ENCODE measurements at regions not wholly inside any gene's neighbourhood (a gene's known extent, or its start where the extent isn't known, plus 50 kb on each side); places are given as distances from the start of the nearest gene placed in this dataset.

DNA sequence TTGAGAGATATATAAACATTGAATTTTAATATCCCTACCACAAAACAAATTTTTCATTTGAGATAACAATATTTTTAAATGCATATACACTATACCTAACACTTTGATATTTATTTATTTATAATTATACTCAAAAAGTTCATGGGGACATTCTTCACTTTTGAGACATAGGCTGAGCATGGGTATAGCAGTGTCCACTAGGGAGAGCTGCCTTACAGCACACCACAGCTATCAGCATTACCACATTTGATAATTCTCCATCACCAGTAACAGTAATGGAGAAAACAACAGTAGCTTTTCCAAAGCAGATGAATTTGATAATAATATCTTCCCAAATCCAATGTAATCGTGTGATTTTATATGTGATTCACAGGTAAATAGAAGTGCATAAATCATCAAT lies 626.1 kb downstream of the DACH1 start:
- no peak overlapping the region for H3K4me3 ChIP-seq (ENCODE audit: insufficient read depth, low read depth, low read length, poor library complexity, severe bottlenecking)
- H3K36me3 ChIP-seq (ENCODE audit: control insufficient read depth, insufficient read depth, low read length): no peaks in the 10 kb centered on the region
- DNase-seq: no peak
- no peaks in the 10 kb centered on the region for H3K9me3 ChIP-seq (ENCODE audit: control insufficient read depth, low read length)
- no peaks in the 10 kb centered on the region for H3K27me3 ChIP-seq (replicated peaks; ENCODE audit: control insufficient read depth, insufficient read depth, low read length, poor library complexity, severe bottlenecking)
- no peak overlapping the region for H3K27ac ChIP-seq (ENCODE audit: insufficient read depth, low read length, poor library complexity, severe bottlenecking)
- no peaks in the 10 kb centered on the region for H3K4me1 ChIP-seq (ENCODE audit: control insufficient read depth, insufficient read depth, low read length, poor library complexity, severe bottlenecking)

DNA sequence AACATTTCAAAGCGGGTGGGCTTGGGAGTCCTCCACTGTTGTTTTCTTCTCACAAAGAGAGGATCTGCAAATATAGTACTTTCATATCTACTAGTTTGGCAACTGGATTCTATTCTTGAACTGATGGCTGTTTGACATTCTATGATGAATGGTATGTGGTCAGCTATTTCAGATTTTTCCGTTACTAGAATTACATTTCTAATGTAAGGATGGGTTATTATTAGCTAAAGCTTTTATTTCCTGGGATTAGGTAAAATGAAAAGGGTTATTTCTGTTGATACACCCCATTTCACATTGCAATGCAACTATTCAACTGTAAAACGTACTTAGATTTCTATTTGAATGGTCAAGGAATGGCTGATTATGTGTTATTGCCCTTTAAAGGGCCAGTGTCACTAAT lies 629.7 kb downstream of the DACH1 start:
- H3K4me3 ChIP-seq (ENCODE audit: insufficient read depth, low read depth, low read length, poor library complexity, severe bottlenecking): no peak overlapping the region
- H3K9me3 ChIP-seq (ENCODE audit: control insufficient read depth, low read length): no peaks in the 10 kb centered on the region
- H3K27me3 ChIP-seq (replicated peaks; ENCODE audit: control insufficient read depth, insufficient read depth, low read length, poor library complexity, severe bottlenecking): no peaks in the 10 kb centered on the region
- DNase-seq: no peak
- no peaks in the 10 kb centered on the region for H3K36me3 ChIP-seq (ENCODE audit: control insufficient read depth, insufficient read depth, low read length)
- H3K4me1 ChIP-seq (ENCODE audit: control insufficient read depth, insufficient read depth, low read length, poor library complexity, severe bottlenecking): no peaks in the 10 kb centered on the region
- H3K27ac ChIP-seq (ENCODE audit: insufficient read depth, low read length, poor library complexity, severe bottlenecking): no peak overlapping the region

DNA sequence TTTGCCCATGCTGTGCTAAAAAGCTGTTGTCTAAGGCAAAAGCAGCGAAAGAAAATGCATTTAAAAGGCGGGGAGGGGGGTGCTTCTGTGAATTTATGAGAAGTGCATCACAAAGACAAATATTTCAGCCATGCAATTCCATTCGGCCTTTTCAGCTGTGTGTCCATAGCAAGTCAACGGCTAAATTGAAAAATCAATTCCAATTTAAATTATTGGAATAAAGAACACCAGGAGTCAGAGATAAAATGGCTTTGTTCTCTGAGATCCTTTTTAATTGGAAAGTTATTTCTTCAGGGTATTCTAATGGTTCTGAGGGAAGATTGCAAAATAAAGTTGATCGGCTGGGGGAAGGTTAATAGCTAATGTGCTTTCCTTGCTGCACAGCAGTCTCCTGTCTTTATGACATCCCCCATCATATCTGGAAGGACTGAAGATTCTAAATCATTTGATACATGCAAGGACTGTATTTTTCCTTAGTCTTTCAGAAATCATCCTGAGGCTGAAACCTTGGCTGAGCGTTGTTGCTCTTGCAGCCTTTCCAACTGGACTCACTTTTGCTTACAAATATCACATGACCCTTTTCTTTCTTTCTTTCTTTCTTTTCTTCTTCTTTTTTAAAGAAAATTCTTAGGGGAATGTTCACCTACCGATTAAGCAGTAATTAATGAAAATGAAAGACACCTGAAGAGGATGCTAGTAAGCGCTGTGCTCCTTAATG lies 647.1 kb downstream of the DACH1 start:
- no peaks in the 10 kb centered on the region for H3K36me3 ChIP-seq (ENCODE audit: control insufficient read depth, insufficient read depth, low read length)
- no peak overlapping the region for H3K27ac ChIP-seq (ENCODE audit: insufficient read depth, low read length, poor library complexity, severe bottlenecking)
- H3K4me1 ChIP-seq (ENCODE audit: control insufficient read depth, insufficient read depth, low read length, poor library complexity, severe bottlenecking): no peaks in the 10 kb centered on the region
- DNase-seq: no peak
- H3K4me3 ChIP-seq (ENCODE audit: insufficient read depth, low read depth, low read length, poor library complexity, severe bottlenecking): no peak overlapping the region
- H3K9me3 ChIP-seq (ENCODE audit: control insufficient read depth, low read length): no peaks in the 10 kb centered on the region
- no peaks in the 10 kb centered on the region for H3K27me3 ChIP-seq (replicated peaks; ENCODE audit: control insufficient read depth, insufficient read depth, low read length, poor library complexity, severe bottlenecking)

DNA sequence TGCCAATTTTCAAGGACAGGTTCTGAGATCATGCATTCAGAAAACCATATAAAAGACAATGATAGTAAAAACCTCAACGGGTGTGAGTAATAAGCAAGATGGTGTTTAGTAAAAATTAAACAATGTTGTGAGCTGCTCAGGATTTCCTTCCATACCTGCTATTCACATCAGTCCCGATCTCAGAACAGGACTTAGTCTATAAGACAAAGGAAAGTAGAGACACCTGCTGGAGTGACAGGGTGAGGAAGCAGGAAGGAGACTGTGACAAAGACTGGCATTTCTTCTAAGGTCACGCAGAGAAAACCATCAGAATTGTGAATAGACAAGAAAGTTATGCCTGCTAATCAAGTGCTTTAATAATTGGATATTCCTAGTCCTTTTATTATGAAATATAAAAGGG lies 648.0 kb downstream of the DACH1 start:
- no peaks in the 10 kb centered on the region for H3K27me3 ChIP-seq (replicated peaks; ENCODE audit: control insufficient read depth, insufficient read depth, low read length, poor library complexity, severe bottlenecking)
- no peaks in the 10 kb centered on the region for H3K4me1 ChIP-seq (ENCODE audit: control insufficient read depth, insufficient read depth, low read length, poor library complexity, severe bottlenecking)
- H3K4me3 ChIP-seq (ENCODE audit: insufficient read depth, low read depth, low read length, poor library complexity, severe bottlenecking): no peak overlapping the region
- H3K27ac ChIP-seq (ENCODE audit: insufficient read depth, low read length, poor library complexity, severe bottlenecking): no peak overlapping the region
- no peak for DNase-seq
- no peaks in the 10 kb centered on the region for H3K9me3 ChIP-seq (ENCODE audit: control insufficient read depth, low read length)
- H3K36me3 ChIP-seq (ENCODE audit: control insufficient read depth, insufficient read depth, low read length): no peaks in the 10 kb centered on the region

DNA sequence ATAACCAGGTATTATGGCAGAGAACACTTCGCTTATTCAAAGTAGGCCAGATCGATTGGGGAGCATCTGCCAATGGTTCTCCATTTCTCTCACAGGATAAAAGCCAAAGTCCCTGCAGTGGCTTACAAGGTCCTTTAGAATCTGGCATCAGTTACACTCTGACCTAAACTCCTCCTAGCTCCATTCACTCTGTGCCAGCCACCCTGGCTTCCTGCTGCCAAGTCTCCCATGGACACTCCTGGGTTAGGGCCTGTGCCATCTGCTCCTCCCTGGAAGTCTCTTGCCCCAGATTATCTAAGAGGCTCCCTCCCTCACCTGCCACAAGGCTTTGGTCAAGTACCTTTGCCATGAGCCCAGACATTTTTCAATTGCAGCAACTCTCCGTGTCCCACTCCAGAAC lies 649.2 kb downstream of the DACH1 start:
- no peak for DNase-seq
- H3K27ac ChIP-seq (ENCODE audit: insufficient read depth, low read length, poor library complexity, severe bottlenecking): no peak overlapping the region
- no peaks in the 10 kb centered on the region for H3K9me3 ChIP-seq (ENCODE audit: control insufficient read depth, low read length)

DNA sequence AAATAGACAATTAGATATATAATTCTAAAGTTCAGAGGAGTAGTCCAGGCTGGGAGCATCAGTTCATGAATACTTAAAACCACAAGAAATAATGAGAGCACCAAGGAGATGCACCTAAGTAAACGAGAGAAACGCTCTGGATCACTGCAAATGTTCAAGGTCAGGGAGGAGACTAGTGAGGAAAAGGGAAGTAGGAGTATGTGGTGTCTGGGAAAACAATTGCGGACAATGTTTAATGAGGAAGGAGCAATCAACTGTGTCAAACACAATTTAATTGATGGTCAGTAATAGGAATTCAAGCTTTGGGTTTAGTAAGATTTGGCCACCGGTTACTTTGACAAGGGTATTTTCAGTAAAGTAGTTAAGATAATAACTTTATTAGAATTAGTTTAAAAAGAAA lies 652.2 kb downstream of the DACH1 start:
- Histone ChIP-seq H3K4me1 (ENCODE audit: control insufficient read depth, insufficient read depth, low read length, poor library complexity, severe bottlenecking) (no peaks in the 10 kb centered on the region), H3K27ac (ENCODE audit: insufficient read depth, low read length, poor library complexity, severe bottlenecking) (no peak overlapping the region), H3K36me3 (ENCODE audit: control insufficient read depth, insufficient read depth, low read length) (no peaks in the 10 kb centered on the region), H3K9me3 (ENCODE audit: control insufficient read depth, low read length) (no peaks in the 10 kb centered on the region), H3K4me3 (ENCODE audit: insufficient read depth, low read depth, low read length, poor library complexity, severe bottlenecking) (no peak overlapping the region), H3K27me3 (replicated peaks; ENCODE audit: control insufficient read depth, insufficient read depth, low read length, poor library complexity, severe bottlenecking) (no peaks in the 10 kb centered on the region)
- DNase-seq: no peak

More for the DNA sequence above, 649.2 kb downstream of the DACH1 start:
- no peaks in the 10 kb centered on the region for H3K36me3 ChIP-seq (ENCODE audit: control insufficient read depth, insufficient read depth, low read length)
- H3K4me3 ChIP-seq (ENCODE audit: insufficient read depth, low read depth, low read length, poor library complexity, severe bottlenecking): no peak overlapping the region
- H3K4me1 ChIP-seq (ENCODE audit: control insufficient read depth, insufficient read depth, low read length, poor library complexity, severe bottlenecking): no peaks in the 10 kb centered on the region
- H3K27me3 ChIP-seq (replicated peaks; ENCODE audit: control insufficient read depth, insufficient read depth, low read length, poor library complexity, severe bottlenecking): no peaks in the 10 kb centered on the region

DNA sequence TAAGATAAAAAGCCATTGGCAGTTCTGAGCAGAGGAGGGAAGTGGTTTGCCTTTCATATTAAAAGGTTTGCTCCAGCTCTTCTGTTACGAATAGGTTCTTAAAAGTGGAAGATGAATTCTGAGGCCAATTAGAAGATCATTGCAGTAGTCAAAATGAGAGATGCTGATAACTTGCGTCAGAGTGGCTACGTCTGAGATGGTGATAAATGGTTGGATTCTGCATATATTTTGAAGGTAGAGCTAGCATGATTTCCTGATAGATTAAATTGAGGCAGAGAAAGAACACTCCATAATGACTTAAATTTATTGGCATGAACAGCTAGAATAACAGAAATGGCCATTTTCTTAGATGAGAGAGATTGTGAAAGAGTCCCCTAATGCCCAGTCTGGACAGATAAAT lies 652.6 kb downstream of the DACH1 start:
- no peaks in the 10 kb centered on the region for H3K4me1 ChIP-seq (ENCODE audit: control insufficient read depth, insufficient read depth, low read length, poor library complexity, severe bottlenecking)
- no peaks in the 10 kb centered on the region for H3K27me3 ChIP-seq (replicated peaks; ENCODE audit: control insufficient read depth, insufficient read depth, low read length, poor library complexity, severe bottlenecking)
- no peak overlapping the region for H3K27ac ChIP-seq (ENCODE audit: insufficient read depth, low read length, poor library complexity, severe bottlenecking)
- no peaks in the 10 kb centered on the region for H3K9me3 ChIP-seq (ENCODE audit: control insufficient read depth, low read length)
- H3K4me3 ChIP-seq (ENCODE audit: insufficient read depth, low read depth, low read length, poor library complexity, severe bottlenecking): no peak overlapping the region
- H3K36me3 ChIP-seq (ENCODE audit: control insufficient read depth, insufficient read depth, low read length): no peaks in the 10 kb centered on the region
- DNase-seq: no peak

DNA sequence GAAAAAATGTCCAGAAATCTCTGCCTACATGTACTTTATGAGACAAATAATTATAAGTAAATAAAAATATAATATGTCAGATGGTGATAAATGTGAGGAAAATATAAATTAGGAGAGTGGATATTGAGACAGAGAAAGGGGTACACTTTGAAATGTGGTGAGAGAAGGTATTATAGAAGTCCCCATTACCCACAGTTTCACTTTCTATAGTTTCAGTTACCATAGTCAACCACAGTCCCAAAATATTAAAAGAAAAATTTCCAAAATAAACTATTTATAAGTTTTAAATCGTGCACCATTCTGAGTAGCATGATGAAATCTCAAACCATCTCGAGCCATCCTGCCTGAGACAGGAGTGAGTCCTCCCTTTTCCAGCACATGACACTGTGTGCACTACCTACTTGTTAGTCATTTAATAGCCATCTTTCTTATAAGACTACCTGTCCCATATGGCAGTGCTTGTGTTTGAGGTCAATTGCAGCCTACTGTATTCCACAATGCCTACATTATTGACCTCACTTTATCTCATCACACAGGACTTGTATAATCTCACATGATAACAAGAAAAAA lies 653.7 kb downstream of the DACH1 start:
- H3K36me3 ChIP-seq (ENCODE audit: control insufficient read depth, insufficient read depth, low read length): no peaks in the 10 kb centered on the region
- H3K27ac ChIP-seq (ENCODE audit: insufficient read depth, low read length, poor library complexity, severe bottlenecking): no peak overlapping the region
- H3K9me3 ChIP-seq (ENCODE audit: control insufficient read depth, low read length): no peaks in the 10 kb centered on the region
- DNase-seq: no peak
- no peaks in the 10 kb centered on the region for H3K4me1 ChIP-seq (ENCODE audit: control insufficient read depth, insufficient read depth, low read length, poor library complexity, severe bottlenecking)
- no peaks in the 10 kb centered on the region for H3K27me3 ChIP-seq (replicated peaks; ENCODE audit: control insufficient read depth, insufficient read depth, low read length, poor library complexity, severe bottlenecking)
- no peak overlapping the region for H3K4me3 ChIP-seq (ENCODE audit: insufficient read depth, low read depth, low read length, poor library complexity, severe bottlenecking)

DNA sequence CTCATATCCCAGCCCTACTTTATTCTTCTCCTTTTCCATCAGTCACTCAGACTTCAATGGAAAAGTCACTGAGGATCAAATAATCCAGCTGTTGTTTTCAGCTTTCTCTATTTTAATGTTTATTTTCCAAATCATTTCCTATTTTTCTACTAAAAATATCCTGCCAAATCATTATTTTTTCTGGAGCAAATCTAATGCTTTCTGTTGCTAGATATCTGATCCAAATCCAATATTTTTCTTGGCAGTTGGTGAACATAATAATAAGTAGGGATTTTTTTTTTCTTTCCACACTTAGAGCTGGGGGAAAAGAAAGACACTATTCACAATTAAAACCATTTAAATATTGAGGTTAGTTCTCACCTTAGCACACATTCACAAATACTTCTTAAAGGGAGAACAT lies 656.1 kb downstream of the DACH1 start:
- no peak for DNase-seq
- Histone ChIP-seq H3K36me3 (ENCODE audit: control insufficient read depth, insufficient read depth, low read length) (no peaks in the 10 kb centered on the region), H3K4me1 (ENCODE audit: control insufficient read depth, insufficient read depth, low read length, poor library complexity, severe bottlenecking) (no peaks in the 10 kb centered on the region), H3K27me3 (replicated peaks; ENCODE audit: control insufficient read depth, insufficient read depth, low read length, poor library complexity, severe bottlenecking) (no peaks in the 10 kb centered on the region), H3K27ac (ENCODE audit: insufficient read depth, low read length, poor library complexity, severe bottlenecking) (no peak overlapping the region), H3K9me3 (ENCODE audit: control insufficient read depth, low read length) (no peaks in the 10 kb centered on the region), H3K4me3 (ENCODE audit: insufficient read depth, low read depth, low read length, poor library complexity, severe bottlenecking) (no peak overlapping the region)

DNA sequence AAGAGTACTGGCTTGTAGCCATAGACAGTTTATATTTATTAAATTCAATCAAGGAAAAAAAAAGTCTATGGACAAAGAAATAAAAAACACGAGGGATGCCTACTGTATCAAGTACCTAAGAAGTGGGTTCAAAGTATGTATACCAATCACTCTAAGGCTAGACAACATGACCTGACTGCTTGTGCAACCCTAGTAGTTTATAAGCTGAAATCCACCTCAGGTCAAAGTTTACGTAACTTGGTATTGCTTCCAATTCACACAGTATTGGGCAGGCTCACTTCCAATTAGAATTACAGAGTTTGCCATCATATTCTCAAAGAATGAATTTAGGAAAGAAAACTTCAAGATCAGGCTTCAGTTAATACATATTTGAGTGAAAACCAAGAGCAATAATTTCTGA lies 657.8 kb downstream of the DACH1 start:
- no peaks in the 10 kb centered on the region for H3K27me3 ChIP-seq (replicated peaks; ENCODE audit: control insufficient read depth, insufficient read depth, low read length, poor library complexity, severe bottlenecking)
- H3K4me1 ChIP-seq (ENCODE audit: control insufficient read depth, insufficient read depth, low read length, poor library complexity, severe bottlenecking): no peaks in the 10 kb centered on the region
- no peak overlapping the region for H3K4me3 ChIP-seq (ENCODE audit: insufficient read depth, low read depth, low read length, poor library complexity, severe bottlenecking)
- H3K27ac ChIP-seq (ENCODE audit: insufficient read depth, low read length, poor library complexity, severe bottlenecking): no peak overlapping the region
- H3K36me3 ChIP-seq (ENCODE audit: control insufficient read depth, insufficient read depth, low read length): no peaks in the 10 kb centered on the region
- DNase-seq: no peak
- no peaks in the 10 kb centered on the region for H3K9me3 ChIP-seq (ENCODE audit: control insufficient read depth, low read length)
